Suprapubic skin (tissue), 4 donors: ENCODE measurements at regions not wholly inside any gene's neighbourhood (a gene's known extent, or its start where the extent isn't known, plus 50 kb on each side); places are given as distances from the start of the nearest gene placed in this dataset.

Experiments used
- DNase-seq, 2 donors: peaks; one replicate each; pipeline ENCODE4 v3.0.0-alpha.2; 2019; ENCODE audit warnings: low spot score in 2 of 2
- H3K27ac ChIP-seq: fragments of 200-600 bp; sonication (generic); one replicate; pipeline ENCODE4 v1.5.1; 2019
- H3K27me3 ChIP-seq: fragments of 200-600 bp; sonication (generic); one replicate; pipeline ENCODE4 v1.5.1; 2019
- H3K36me3 ChIP-seq: fragments of 200-600 bp; sonication (generic); one replicate; pipeline ENCODE4 v1.5.1; 2019
- H3K4me1 ChIP-seq: fragments of 200-600 bp; sonication (generic); one replicate; pipeline ENCODE4 v1.5.1; 2019
- H3K4me3 ChIP-seq: fragments of 200-600 bp; sonication (generic); one replicate; pipeline ENCODE4 v1.5.1; 2019; ENCODE audit warnings: mild to moderate bottlenecking
- H3K9me3 ChIP-seq: fragments of 200-600 bp; sonication (generic); one replicate; pipeline ENCODE4 v1.5.1; 2019
- EP300 ChIP-seq: sonication (generic); formaldehyde crosslinking; IDR thresholded peaks from one replicate; pipeline ENCODE4 v1.6.1; 2017; ENCODE audit warnings: antibody characterized with exemption
- POLR2A ChIP-seq, 2 donors: fragments of 450-650 bp; IDR thresholded peaks; one replicate each; pipeline ENCODE4 v1.6.1; 2017; ENCODE audit warnings: antibody characterized with exemption in 2 of 2, mild to moderate bottlenecking in 2 of 2, moderate library complexity in 2 of 2
- POLR2AphosphoS5 ChIP-seq, 3 donors: sonication (generic); formaldehyde crosslinking; IDR thresholded peaks; one replicate each; pipeline ENCODE4 v1.6.1; 2017; ENCODE audit warnings: antibody characterized with exemption in 3 of 3
- WGBS: methylation state at CpG from one replicate; pipeline ENCODE4 v1.1.5; 2018; 5-methylcytosine and 5-hydroxymethylcytosine counted together
- TF ChIP-seq, protein P1 (sequence below), 2 donors: fragments of 200-600 bp in 1 of 2; fragments of 450-650 bp in 1 of 2; sonication (generic) in 1 of 2; IDR thresholded peaks; one replicate each; pipeline ENCODE4 v1.5.1; 2016 to 2019; ENCODE audit warnings: antibody characterized with exemption in 2 of 2, mild to moderate bottlenecking in 1 of 2, moderate library complexity in 1 of 2

- H3K4me3 ChIP-seq, result no peak overlapping the region
- no peaks in the 10 kb centered on the region for H3K36me3 ChIP-seq
- DNase-seq, result no peak
- H3K9me3 ChIP-seq, result no peaks in the 10 kb centered on the region
- WGBS, result 87% methylated on average over 7 of the region's 7 CpGs
- H3K4me1 ChIP-seq, result no peaks in the 10 kb centered on the region
- no peak overlapping the region for H3K27ac ChIP-seq
- H3K27me3 ChIP-seq, result no peaks in the 10 kb centered on the region
- TF ChIP-seq, protein P1, sequence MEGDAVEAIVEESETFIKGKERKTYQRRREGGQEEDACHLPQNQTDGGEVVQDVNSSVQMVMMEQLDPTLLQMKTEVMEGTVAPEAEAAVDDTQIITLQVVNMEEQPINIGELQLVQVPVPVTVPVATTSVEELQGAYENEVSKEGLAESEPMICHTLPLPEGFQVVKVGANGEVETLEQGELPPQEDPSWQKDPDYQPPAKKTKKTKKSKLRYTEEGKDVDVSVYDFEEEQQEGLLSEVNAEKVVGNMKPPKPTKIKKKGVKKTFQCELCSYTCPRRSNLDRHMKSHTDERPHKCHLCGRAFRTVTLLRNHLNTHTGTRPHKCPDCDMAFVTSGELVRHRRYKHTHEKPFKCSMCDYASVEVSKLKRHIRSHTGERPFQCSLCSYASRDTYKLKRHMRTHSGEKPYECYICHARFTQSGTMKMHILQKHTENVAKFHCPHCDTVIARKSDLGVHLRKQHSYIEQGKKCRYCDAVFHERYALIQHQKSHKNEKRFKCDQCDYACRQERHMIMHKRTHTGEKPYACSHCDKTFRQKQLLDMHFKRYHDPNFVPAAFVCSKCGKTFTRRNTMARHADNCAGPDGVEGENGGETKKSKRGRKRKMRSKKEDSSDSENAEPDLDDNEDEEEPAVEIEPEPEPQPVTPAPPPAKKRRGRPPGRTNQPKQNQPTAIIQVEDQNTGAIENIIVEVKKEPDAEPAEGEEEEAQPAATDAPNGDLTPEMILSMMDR (IDR thresholded peaks at IDR 0.05), result no peak
- TF ChIP-seq POLR2AphosphoS5 (IDR thresholded peaks at IDR 0.05) (no peak), POLR2A (IDR thresholded peaks at IDR 0.05) (no peak), EP300 (no peak)
These were observed 556.2 kb upstream of the DSEL start for GRCh38 chr18:68072744-68073143.

DNA sequence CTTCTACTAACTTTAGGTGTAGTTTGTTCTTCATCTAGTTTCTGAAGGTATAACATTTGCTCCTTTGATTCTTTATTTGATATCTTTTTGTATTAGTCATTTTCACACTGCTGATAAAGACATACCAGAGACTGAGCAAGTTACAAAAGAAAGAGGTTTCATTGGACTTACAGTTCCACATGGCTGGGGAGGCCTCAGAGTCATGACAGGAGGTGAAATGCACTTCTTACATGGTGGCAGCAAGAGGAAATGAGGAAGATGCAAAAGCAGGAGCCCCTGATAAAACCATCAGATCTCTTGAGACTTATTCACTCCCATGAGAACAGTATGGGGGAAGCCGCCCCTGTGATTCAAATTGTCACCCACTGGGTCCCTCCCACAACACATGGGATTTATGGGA lies 544.4 kb upstream of the DSEL start:
- Histone ChIP-seq H3K9me3 (no peaks in the 10 kb centered on the region), H3K4me1 (no peaks in the 10 kb centered on the region), H3K27me3 (no peaks in the 10 kb centered on the region), H3K4me3 (no peak overlapping the region), H3K36me3 (no peaks in the 10 kb centered on the region), H3K27ac (no peak overlapping the region)
- no peak for TF ChIP-seq EP300
- no peak for TF ChIP-seq POLR2A (IDR thresholded peaks at IDR 0.05)
- TF ChIP-seq, protein P1 (IDR thresholded peaks at IDR 0.05), result no peak
- no peak for TF ChIP-seq POLR2AphosphoS5 (IDR thresholded peaks at IDR 0.05)
- 73% methylated on average over 1 of the region's 1 CpG for WGBS
- DNase-seq, result no peak

DNA sequence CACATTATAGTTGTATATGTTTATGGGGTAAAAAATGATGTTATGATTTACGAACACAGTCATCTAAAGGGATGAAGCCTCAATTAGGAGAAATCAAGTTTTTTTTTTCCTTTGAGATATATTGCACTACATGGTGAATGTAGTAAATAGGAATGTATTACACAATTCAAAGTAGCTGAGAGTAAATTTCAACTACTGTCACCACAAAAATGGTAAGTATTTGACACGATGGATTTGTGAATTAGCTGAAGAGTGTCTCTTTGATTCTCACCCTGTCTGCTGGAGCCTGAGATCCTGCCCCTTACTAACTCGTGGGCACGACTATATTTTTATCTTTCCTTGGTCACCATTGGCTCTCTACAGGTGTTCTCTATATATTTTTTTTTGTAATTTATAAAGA lies 540.4 kb upstream of the DSEL start:
- 79% methylated on average over 4 of the region's 4 CpGs for WGBS
- no peaks in the 10 kb centered on the region for H3K36me3 ChIP-seq
- H3K27ac ChIP-seq, result no peak overlapping the region
- no peaks in the 10 kb centered on the region for H3K4me1 ChIP-seq
- H3K4me3 ChIP-seq, result no peak overlapping the region
- TF ChIP-seq POLR2AphosphoS5 (IDR thresholded peaks at IDR 0.05) (no peak), EP300 (no peak), POLR2A (IDR thresholded peaks at IDR 0.05) (no peak)
- TF ChIP-seq, protein P1 (IDR thresholded peaks at IDR 0.05), result no peak
- DNase-seq, result no peak
- no peaks in the 10 kb centered on the region for H3K27me3 ChIP-seq
- no peaks in the 10 kb centered on the region for H3K9me3 ChIP-seq

- 67% methylated on average over 1 of the region's 1 CpG for WGBS
These were observed 538.1 kb upstream of the DSEL start for GRCh38 chr18:68054669-68055068.

DNA sequence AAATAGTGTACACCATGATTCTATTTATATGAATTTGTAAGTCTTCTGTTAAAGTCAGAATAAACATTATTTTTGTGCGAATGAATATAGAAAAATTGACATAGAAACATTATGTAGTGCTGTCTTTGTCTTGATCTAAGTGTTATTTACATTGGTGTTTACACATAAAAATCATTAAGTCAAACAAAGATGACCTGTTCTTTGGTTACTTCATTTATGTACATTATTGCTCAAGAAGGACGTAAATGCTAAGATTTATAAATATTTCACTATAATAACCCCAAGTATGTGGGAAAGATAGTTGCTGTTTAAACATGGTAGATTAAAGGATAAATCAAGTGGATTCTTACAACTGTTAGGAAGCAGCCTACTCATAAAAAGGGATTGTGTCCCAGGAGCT lies 536.8 kb upstream of the DSEL start:
- H3K9me3 ChIP-seq, result no peaks in the 10 kb centered on the region
- TF ChIP-seq EP300, result no peak
- no peaks in the 10 kb centered on the region for H3K36me3 ChIP-seq
- no peaks in the 10 kb centered on the region for H3K27me3 ChIP-seq
- DNase-seq, result no peak
- no peak overlapping the region for H3K4me3 ChIP-seq
- no peak overlapping the region for H3K27ac ChIP-seq
- no peaks in the 10 kb centered on the region for H3K4me1 ChIP-seq
- WGBS, result 93% methylated on average over 2 of the region's 2 CpGs

More at GRCh38 chr18:68054669-68055068, 538.1 kb upstream of the DSEL start:
- no peaks in the 10 kb centered on the region for H3K36me3 ChIP-seq
- no peak for TF ChIP-seq POLR2AphosphoS5 (IDR thresholded peaks at IDR 0.05)
- TF ChIP-seq EP300, result no peak
- no peak for TF ChIP-seq POLR2A (IDR thresholded peaks at IDR 0.05)
- no peak for DNase-seq
- H3K4me3 ChIP-seq, result no peak overlapping the region
- H3K9me3 ChIP-seq, result no peaks in the 10 kb centered on the region
- no peak overlapping the region for H3K27ac ChIP-seq
- no peaks in the 10 kb centered on the region for H3K4me1 ChIP-seq
- H3K27me3 ChIP-seq, result no peaks in the 10 kb centered on the region

DNA sequence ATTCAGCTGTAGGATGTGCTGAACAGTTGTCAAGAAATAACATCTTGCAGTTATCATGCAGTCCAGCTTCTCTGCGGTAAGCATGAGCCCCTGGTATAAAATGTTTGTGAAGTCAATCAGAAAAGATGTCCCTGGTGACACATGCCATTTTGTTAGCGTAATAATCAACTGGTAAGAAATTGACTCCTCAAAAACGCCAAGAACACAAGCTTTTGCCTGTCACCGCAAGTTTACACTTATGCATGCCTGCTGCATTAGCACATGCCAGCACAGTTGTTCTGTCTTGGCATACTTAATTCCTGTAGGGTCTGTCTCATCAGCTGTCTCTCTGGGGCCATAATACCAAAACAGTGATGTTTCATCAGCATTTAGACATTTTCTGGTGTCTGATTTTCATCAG lies 524.8 kb upstream of the DSEL start:
- DNase-seq, result no peak
- WGBS, result 70% methylated on average over 4 of the region's 4 CpGs

More for the DNA sequence above, 524.8 kb upstream of the DSEL start:
- H3K4me3 ChIP-seq, result no peak overlapping the region
- no peaks in the 10 kb centered on the region for H3K9me3 ChIP-seq
- no peaks in the 10 kb centered on the region for H3K27me3 ChIP-seq
- no peaks in the 10 kb centered on the region for H3K36me3 ChIP-seq
- no peaks in the 10 kb centered on the region for H3K4me1 ChIP-seq
- TF ChIP-seq, protein P1 (IDR thresholded peaks at IDR 0.05), result no peak
- TF ChIP-seq POLR2A (IDR thresholded peaks at IDR 0.05), result no peak
- no peak for TF ChIP-seq EP300
- TF ChIP-seq POLR2AphosphoS5 (IDR thresholded peaks at IDR 0.05), result no peak
- H3K27ac ChIP-seq, result no peak overlapping the region
